ENCODE measurements at regions not wholly inside any gene's neighbourhood (a gene's known extent, or its start where the extent isn't known, plus 50 kb on each side); places are given as distances from the start of the nearest gene placed in this dataset.

GRCh38 chr9:26078706-26079105 lies 400.5 kb upstream of the TUSC1 start:
- TF ChIP-seq, protein P1, sequence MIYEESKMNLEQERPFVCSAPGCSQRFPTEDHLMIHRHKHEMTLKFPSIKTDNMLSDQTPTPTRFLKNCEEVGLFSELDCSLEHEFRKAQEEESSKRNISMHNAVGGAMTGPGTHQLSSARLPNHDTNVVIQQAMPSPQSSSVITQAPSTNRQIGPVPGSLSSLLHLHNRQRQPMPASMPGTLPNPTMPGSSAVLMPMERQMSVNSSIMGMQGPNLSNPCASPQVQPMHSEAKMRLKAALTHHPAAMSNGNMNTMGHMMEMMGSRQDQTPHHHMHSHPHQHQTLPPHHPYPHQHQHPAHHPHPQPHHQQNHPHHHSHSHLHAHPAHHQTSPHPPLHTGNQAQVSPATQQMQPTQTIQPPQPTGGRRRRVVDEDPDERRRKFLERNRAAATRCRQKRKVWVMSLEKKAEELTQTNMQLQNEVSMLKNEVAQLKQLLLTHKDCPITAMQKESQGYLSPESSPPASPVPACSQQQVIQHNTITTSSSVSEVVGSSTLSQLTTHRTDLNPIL (CRISPR knock-in tag; IDR thresholded peaks at IDR 0.05; ENCODE audit: low read depth), result no peak
- TF ChIP-seq ZNF8 (CRISPR knock-in tag; IDR thresholded peaks at IDR 0.05), result no peak
- no peak for ATAC-seq

- no peak for ATAC-seq
- TF ChIP-seq ISL1 (CRISPR knock-in tag; IDR thresholded peaks at IDR 0.05) (no peak), BACH2 (CRISPR knock-in tag; IDR thresholded peaks at IDR 0.05; ENCODE audit: borderline replicate concordance) (no peak), CSDC2 (CRISPR knock-in tag; IDR thresholded peaks at IDR 0.05) (no peak), ZFP30 (CRISPR knock-in tag; IDR thresholded peaks at IDR 0.05) (no peak)
Observed at GRCh38 chr9:26077860-26078259, 399.6 kb upstream of the TUSC1 start.

DNA sequence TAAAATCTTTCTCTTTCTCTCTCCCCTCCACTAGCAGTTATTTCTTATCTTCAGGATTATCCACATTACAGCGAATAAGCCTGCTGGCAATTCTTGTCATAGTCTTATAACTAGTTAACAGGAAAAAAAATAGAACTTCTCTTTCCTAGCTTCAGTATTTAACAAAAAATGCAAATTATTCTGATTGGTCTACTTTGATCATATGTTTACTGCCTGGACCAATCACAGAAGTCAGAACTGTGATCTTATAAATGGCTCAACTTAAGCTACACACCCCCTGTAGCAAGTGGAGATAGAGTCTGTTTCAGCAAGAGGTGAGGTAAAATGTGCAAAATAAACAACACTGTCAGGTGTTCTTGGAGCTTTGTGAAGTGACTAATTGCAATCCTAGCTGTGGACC lies 389.4 kb upstream of the TUSC1 start:
- no peak for TF ChIP-seq CSRNP3 (CRISPR knock-in tag; IDR thresholded peaks at IDR 0.05)
- TF ChIP-seq SNAI2 (CRISPR knock-in tag; IDR thresholded peaks at IDR 0.05), result no peak
- TF ChIP-seq, protein P2, sequence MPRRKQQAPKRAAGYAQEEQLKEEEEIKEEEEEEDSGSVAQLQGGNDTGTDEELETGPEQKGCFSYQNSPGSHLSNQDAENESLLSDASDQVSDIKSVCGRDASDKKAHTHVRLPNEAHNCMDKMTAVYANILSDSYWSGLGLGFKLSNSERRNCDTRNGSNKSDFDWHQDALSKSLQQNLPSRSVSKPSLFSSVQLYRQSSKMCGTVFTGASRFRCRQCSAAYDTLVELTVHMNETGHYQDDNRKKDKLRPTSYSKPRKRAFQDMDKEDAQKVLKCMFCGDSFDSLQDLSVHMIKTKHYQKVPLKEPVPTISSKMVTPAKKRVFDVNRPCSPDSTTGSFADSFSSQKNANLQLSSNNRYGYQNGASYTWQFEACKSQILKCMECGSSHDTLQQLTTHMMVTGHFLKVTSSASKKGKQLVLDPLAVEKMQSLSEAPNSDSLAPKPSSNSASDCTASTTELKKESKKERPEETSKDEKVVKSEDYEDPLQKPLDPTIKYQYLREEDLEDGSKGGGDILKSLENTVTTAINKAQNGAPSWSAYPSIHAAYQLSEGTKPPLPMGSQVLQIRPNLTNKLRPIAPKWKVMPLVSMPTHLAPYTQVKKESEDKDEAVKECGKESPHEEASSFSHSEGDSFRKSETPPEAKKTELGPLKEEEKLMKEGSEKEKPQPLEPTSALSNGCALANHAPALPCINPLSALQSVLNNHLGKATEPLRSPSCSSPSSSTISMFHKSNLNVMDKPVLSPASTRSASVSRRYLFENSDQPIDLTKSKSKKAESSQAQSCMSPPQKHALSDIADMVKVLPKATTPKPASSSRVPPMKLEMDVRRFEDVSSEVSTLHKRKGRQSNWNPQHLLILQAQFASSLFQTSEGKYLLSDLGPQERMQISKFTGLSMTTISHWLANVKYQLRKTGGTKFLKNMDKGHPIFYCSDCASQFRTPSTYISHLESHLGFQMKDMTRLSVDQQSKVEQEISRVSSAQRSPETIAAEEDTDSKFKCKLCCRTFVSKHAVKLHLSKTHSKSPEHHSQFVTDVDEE (CRISPR knock-in tag; IDR thresholded peaks at IDR 0.05), result no peak
- no peak for TF ChIP-seq PATZ1 (CRISPR knock-in tag; IDR thresholded peaks at IDR 0.05; ENCODE audit: borderline replicate concordance)
- TF ChIP-seq BACH2 (CRISPR knock-in tag; IDR thresholded peaks at IDR 0.05; ENCODE audit: borderline replicate concordance), result no peak
- TF ChIP-seq TCF4 (CRISPR knock-in tag; IDR thresholded peaks at IDR 0.05; ENCODE audit: borderline replicate concordance), result no peak
- TF ChIP-seq ISL1 (CRISPR knock-in tag; IDR thresholded peaks at IDR 0.05), result no peak
- TF ChIP-seq RARB (CRISPR knock-in tag; IDR thresholded peaks at IDR 0.05), result no peak
- no peak for TF ChIP-seq ZNF565 (CRISPR knock-in tag; conservative IDR thresholded peaks at IDR 0.05; ENCODE audit: low read depth)
- no peak for TF ChIP-seq ZFP3 (CRISPR knock-in tag; IDR thresholded peaks at IDR 0.05)
- TF ChIP-seq ESRRG (CRISPR knock-in tag; IDR thresholded peaks at IDR 0.05), result no peak
- ATAC-seq, result no peak

GRCh38 chr9:26066237-26066636 lies 388.0 kb upstream of the TUSC1 start:
- ATAC-seq, result no peak

More at GRCh38 chr9:26066237-26066636, 388.0 kb upstream of the TUSC1 start:
- no peak for TF ChIP-seq ZFP3 (CRISPR knock-in tag; IDR thresholded peaks at IDR 0.05)
- no peak for TF ChIP-seq ZNF8 (CRISPR knock-in tag; IDR thresholded peaks at IDR 0.05)
- no peak for TF ChIP-seq CSRNP3 (CRISPR knock-in tag; IDR thresholded peaks at IDR 0.05)
- no peak for TF ChIP-seq ZFP30 (CRISPR knock-in tag; IDR thresholded peaks at IDR 0.05)
- TF ChIP-seq CSDC2 (CRISPR knock-in tag; IDR thresholded peaks at IDR 0.05), result no peak
- TF ChIP-seq PATZ1 (CRISPR knock-in tag; IDR thresholded peaks at IDR 0.05; ENCODE audit: borderline replicate concordance), result no peak
- TF ChIP-seq ZNF565 (CRISPR knock-in tag; conservative IDR thresholded peaks at IDR 0.05; ENCODE audit: low read depth), result no peak
- TF ChIP-seq SNAI2 (CRISPR knock-in tag; IDR thresholded peaks at IDR 0.05), result no peak

All from SK-N-SH treated with all-trans-retinoic acid at 6 μM for 48 hours (cell line).